Activated CD8-positive, alpha-beta memory T cell treated with anti-CD3 and anti-CD28 coated beads for 36 hours (primary cell): ENCODE measurements at regions not wholly inside any gene's neighbourhood (a gene's known extent, or its start where the extent isn't known, plus 50 kb on each side); places are given as distances from the start of the nearest gene placed in this dataset.

Experiments
- CTCF ChIA-PET: fragments of 350-600 bp; sonication (Branson Sonifier 250); formaldehyde crosslinking; loops from one replicate; lab custom pipeline; 2021; ENCODE audit warnings: antibody characterized with exemption; lab: Charles Lee
- POLR2A ChIA-PET: fragments of 350-600 bp; sonication (Branson Sonifier 250); formaldehyde crosslinking; loops from one replicate; lab custom pipeline; 2021; ENCODE audit warnings: antibody characterized with exemption; lab: Charles Lee

DNA sequence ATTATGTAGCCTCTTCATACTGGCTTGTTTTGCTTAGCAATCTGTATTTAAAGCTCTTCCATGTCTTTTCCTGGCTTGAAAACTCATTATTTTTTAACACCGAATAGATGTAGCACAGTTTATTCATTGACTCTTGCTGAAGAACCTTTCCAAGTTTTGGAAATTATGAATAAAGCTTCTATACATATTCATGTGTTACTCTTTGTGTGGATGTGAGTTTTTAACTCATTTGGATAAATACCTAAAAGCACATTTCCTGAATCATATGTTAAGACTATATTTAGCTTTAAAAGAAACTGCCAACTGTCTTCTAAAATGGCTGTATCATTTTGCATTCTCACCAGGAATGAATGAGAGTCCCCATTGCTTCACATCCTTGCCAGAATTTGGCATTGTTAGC is 2061.7 kb upstream of the AGA start:
- POLR2A ChIA-PET: no interaction called here

DNA sequence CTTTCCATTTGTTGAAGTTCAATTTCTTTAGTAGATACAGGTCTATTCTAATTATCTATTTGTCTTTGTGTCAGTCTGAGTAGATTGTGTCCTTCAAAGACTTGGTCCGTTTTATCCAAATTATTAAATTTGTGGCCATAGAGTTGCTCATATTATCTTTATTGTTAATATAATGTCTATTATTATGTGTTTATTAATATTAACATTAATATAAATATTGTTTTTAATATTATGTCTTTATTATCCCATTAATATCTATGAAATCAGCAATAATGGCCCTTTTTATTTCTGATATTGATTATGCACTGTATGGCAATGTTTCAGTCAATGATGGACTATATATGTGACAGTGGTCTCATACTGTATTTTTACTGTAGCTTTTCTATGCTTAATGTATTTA is 2067.3 kb upstream of the AGA start:
- POLR2A ChIA-PET: no interaction called here
- CTCF ChIA-PET: no interaction called here

More for the DNA sequence above, 2061.7 kb upstream of the AGA start:
- CTCF ChIA-PET: no interaction called here

DNA sequence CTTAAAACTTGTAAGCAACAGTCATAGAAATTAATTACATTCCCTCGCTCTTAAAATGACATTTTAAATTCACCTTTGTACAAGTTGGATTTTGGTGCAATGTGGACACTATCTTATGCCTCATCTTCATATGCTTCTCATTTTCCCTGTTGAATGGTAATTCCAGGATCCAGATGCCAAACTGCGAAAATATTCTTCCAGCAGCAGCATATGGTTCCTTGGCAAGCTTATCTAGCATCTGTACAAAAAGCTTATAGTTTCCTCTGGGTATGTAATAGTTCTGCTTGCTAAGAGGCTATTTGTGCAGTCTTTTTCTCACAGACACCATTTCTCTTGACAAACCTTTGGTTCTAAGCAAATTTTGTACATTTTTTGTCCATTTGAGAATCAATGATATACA is 2079.7 kb upstream of the AGA start:
- ChIA-PET POLR2A (no interaction called here), CTCF (no interaction called here)

DNA sequence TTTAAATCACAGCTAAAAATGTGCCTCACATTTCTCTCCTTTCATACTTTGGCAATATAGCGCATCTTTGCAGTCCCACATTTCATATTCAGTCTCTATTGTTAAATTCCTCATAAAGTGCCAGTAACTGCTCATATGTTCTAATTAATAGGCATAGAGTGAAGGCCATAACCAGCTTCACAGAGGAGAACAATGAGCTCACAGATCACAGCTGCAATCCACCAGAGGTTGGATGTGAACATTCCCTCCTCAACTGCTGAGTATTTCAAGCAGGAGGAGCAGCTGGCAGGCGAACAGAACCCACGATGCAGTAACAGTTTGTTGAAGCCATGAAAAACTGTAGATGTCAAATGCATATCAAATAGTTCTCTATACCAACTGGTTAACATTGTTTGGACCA is 2088.7 kb upstream of the AGA start:
- CTCF ChIA-PET: no interaction called here
- POLR2A ChIA-PET: no interaction called here

- ChIA-PET POLR2A (no interaction called here), CTCF (no interaction called here)
Measured at GRCh38 chr4:179536694-179537093, 2094.5 kb upstream of the AGA start.

DNA sequence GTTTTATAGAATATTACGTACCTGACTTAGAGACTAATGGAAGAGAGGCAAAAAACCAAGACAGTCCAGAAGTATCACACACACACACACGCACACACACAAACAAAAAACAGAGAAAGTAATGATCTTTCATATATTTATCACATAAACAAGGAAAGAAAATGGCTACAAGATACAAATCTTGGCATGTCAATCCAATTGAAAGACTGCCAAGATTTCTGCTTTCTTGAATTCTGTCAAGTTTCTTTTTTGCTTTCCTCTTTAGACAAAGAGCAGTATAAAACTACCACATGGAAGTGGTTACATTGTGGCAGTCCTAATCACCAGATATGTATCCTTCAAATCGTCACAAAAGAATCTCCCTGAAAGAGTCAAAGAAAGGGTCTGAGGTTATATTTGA is 2097.4 kb upstream of the AGA start:
- ChIA-PET POLR2A (no interaction called here), CTCF (no interaction called here)

DNA sequence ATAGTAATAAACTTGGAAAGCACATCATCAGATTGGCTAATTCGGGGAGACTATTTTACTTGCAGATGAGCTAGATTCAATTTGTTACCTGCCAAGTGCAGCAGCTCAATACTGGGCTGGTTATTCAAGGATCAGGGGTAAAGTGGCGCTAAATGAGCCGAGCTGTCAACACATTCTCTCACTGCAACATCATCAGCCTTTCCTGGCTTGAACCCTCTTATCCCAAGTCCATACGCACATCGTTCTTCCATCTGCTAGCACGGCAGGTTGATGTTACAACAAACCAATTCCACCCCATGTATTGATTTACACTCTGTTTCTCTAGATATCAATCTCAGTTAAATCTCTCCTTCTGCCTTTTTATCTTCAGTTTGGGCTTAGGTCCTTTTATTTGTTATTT is 2101.5 kb upstream of the AGA start:
- POLR2A ChIA-PET: no interaction called here
- CTCF ChIA-PET: no interaction called here

GRCh38 chr4:179544496-179544895 is 2102.3 kb upstream of the AGA start:
- CTCF ChIA-PET: no interaction called here

GRCh38 chr4:179552131-179552530 is 2109.9 kb upstream of the AGA start:
- POLR2A ChIA-PET: no interaction called here
- CTCF ChIA-PET: no interaction called here

More at GRCh38 chr4:179544496-179544895, 2102.3 kb upstream of the AGA start:
- POLR2A ChIA-PET: no interaction called here

GRCh38 chr4:179563741-179564140 is 2121.5 kb upstream of the AGA start:
- CTCF ChIA-PET: no interaction called here
- POLR2A ChIA-PET: no interaction called here

- POLR2A ChIA-PET: no interaction called here
Measured at GRCh38 chr4:179569549-179569948, 2127.3 kb upstream of the AGA start.

GRCh38 chr4:179582164-179582905 is 2140.1 kb upstream of the AGA start:
- ChIA-PET POLR2A (no interaction called here), CTCF (no interaction called here)

More at GRCh38 chr4:179569549-179569948, 2127.3 kb upstream of the AGA start:
- CTCF ChIA-PET: no interaction called here

GRCh38 chr4:179583221-179583620 is 2141.0 kb upstream of the AGA start:
- ChIA-PET POLR2A (no interaction called here), CTCF (no interaction called here)

GRCh38 chr4:179584101-179584500 is 2141.9 kb upstream of the AGA start:
- ChIA-PET POLR2A (no interaction called here), CTCF (no interaction called here)

GRCh38 chr4:179585761-179586160 is 2143.5 kb upstream of the AGA start:
- CTCF ChIA-PET: no interaction called here
- POLR2A ChIA-PET: no interaction called here

DNA sequence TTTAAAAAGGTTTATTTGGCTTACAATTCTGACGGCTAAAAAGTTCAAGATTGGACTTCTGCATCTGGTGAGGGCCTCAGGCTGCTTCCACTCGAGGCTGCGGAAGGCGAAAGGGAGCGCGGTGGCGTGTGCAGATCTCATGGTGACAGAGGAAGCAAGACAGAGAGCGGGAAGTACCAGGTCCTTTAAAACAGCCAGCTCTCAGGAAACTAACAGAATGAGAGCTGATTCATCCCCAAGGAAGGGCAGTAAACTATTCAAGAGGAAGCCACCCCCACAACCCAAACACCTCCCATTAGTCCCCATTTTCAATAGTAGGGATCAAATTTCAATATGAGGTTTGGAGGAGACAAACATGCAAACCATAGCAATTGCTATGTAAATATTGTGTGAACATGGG is 2144.2 kb upstream of the AGA start:
- ChIA-PET POLR2A (no interaction called here), CTCF (no interaction called here)

GRCh38 chr4:179595671-179596410 is 2153.6 kb upstream of the AGA start:
- ChIA-PET CTCF (no interaction called here), POLR2A (no interaction called here)

DNA sequence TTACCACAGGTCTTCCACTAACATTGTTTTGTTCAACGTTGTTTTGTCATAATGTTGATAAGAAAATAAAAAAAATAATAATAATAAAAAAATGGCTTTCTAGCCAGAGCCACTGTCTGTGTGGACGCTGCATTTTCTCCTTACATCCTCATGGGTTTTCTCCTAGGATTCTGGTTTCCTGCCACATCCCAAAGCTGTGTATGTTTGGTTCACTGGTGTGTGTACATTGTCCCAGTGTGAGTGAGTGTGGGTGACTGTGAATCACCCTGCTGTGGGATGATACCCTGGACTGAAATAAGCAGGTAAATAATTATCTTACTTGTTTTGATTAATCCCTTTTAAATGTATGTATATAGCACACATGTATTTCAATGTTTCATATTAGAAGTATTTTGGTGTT is 2154.4 kb upstream of the AGA start:
- POLR2A ChIA-PET: no interaction called here
- CTCF ChIA-PET: no interaction called here

DNA sequence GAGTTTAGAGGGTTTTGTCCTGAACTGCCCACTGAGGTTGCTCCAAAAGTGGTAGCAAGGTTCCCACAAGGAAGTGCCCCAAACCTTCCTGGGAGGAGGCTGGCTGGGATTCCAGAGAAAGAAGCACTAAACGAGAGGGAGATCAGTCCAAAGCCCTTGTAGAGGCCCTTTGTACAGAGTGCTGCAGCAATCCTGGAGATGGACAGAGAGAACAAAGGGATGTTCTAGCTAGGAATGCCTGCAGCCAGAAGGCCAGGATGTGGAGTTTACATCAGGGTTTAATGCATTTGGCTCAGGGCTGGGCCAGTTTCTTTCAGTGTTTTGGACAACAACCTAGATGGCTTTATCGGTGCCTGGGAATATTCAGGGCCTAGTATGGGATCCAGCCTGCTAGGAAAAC is 2155.1 kb upstream of the AGA start:
- POLR2A ChIA-PET: no interaction called here
- CTCF ChIA-PET: no interaction called here

DNA sequence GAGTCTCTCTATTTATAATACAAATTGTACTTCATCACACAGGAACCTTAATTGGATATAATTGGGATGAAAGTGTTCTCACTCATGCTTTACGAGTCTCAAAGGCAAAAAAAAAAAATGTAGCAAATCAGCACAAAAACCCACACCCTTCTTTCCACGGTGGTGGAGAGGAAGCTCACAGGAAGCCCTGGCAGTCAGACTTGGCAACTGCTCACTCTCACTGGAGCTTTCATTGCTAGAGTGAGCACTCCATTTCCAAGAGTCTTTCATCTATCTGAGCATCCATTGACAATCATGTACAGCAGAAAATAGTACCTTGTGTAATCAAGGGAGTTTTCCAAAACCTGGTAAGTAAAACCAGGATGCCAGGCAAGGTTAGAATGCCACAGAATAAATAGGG is 2159.4 kb upstream of the AGA start:
- POLR2A ChIA-PET: no interaction called here
- CTCF ChIA-PET: no interaction called here

- CTCF ChIA-PET: no interaction called here
Measured at GRCh38 chr4:179605196-179605595, 2163.0 kb upstream of the AGA start.

More at GRCh38 chr4:179605196-179605595, 2163.0 kb upstream of the AGA start:
- POLR2A ChIA-PET: no interaction called here
